ENCODE measurements at regions not wholly inside any gene's neighbourhood (a gene's known extent, or its start where the extent isn't known, plus 50 kb on each side); places are given as distances from the start of the nearest gene placed in this dataset.

GRCh38 chr14:101225157-101226152, 321.9 kb upstream of the RTL1 start:
- TF ChIP-seq POLR2A (IDR thresholded peaks at IDR 0.05; ENCODE audit: low read depth, low read length) (no peak), SPI1 (IDR thresholded peaks at IDR 0.05; ENCODE audit: low read depth, low read length) (no peak)
